Stimulated activated CD4-positive, alpha-beta T cell treated with anti-CD3 and anti-CD28 coated beads, TNF-alpha, amount 100 ng/mL, for 24 hours (primary cell): ENCODE measurements at regions not wholly inside any gene's neighbourhood (a gene's known extent, or its start where the extent isn't known, plus 50 kb on each side); places are given as distances from the start of the nearest gene placed in this dataset.
"Not testable (repeated sequence)": the region's sequence is repeated elsewhere in the genome, so short reads cannot be mapped to it uniquely, and the experiment has no call there.

Experiments used
- DNase-seq, 3 experiments: peaks; one replicate each; pipeline ENCODE4 v3.0.0-alpha.2; 2020; ENCODE audit warnings: low read depth in 3 of 3

DNA sequence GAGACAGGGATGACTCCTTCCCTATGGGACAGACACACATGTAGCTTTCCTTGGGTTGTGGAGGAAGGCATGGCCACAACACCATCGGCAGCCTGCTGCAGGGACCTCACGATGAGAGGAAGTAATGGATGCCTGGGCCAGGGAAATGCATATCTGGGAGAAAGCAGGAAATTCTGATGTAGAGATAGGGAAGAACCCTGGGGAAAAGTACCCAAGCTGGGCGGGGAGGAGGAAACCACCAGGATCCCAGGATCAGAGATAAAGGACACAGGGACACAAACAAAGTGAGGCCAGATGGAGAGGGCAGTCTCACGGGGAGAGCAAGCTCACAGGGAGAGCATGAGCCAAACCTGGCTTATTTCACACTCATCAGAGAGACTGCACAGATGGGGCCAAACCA is 294.7 kb upstream of the TEKT4 start:
- DNase-seq = not testable (repeated sequence)

DNA sequence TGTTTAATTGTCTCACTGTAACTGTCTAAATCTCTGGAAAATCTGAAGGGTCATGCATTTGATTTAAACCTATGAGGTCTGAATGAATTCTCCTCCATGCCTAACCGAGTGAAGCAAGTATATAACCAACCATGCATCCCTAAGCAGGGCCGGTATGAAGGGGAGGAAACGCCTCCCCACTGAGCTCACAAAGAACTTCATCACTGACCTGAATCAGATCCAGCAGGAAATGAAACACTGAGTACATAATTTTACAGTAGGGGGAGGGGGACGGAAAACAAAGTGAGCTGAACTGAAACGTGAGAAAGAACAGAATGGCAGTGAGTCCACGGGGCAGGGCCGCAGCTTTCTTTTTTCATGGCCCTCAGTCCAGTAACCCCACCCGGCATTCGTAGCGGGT is 294.1 kb upstream of the TEKT4 start:
- DNase-seq = not testable (repeated sequence)

DNA sequence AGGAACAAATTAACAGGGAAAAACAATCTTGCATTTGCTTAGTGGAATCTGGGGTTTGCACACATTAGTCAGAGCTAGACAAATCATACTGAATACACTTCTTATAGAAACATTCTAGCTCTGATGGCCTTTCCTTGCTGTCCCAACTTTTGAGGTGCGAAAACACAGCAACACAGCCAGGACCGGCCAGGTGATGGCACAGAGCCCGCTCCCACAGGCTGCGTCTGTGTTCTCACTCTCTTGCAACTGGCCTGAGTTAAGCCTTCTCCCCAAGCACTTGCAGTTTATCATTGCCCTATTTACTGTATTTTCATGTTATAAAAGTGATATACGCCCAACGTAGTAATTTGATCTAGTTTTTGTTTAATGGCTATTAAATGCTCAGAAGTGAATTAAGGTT is 292.0 kb upstream of the TEKT4 start:
- not testable (repeated sequence) for DNase-seq

DNA sequence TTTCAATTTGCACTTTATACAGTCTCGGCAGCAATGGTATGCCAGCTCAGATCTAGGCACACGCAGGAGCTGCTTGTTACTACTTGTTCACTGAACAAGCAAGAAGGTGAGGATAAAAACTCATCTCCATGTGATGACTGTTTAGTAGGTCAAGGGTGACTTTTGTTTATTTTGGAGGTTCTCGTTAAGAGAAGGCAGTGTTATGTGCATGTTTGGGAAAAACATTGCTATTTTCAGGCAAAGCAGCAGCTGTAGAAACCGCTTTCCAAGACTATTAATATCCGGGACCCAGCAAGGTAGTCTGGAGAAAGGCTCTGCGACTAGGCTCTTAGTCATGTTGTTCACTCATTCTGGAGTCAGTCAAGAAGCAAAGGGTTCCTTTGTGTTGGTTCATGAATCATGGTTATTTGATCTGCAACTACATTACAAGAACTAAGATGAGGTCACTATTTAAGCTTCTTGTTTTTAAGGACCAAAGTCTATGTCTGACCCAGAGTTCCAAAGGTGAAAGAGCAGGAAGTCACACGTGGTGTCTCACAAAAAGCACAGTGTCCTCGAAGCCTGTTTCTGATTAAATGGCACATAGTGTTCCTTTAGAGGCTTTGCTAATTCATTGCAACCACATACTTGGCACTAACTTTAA is 288.0 kb upstream of the TEKT4 start:
- not testable (repeated sequence) for DNase-seq

DNA sequence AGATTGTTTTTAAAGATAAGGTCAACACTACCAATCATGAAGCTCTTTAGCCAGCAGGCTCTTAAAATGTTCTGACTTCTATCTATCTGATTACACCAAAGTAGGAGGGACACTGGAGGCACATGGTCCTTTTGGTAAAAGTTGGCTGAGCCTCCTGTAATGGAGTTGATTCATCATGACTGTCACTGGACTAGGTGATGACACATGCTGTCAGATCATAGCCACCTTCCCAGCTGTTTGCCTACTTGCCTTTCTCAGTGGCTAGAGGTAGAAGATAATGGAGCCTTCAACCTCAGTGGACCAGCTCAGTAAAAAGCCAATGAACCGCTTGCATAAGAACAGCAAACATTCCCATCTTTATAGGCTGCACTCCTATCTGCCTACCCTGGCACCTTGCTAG is 286.7 kb upstream of the TEKT4 start:
- DNase-seq = not testable (repeated sequence)

DNA sequence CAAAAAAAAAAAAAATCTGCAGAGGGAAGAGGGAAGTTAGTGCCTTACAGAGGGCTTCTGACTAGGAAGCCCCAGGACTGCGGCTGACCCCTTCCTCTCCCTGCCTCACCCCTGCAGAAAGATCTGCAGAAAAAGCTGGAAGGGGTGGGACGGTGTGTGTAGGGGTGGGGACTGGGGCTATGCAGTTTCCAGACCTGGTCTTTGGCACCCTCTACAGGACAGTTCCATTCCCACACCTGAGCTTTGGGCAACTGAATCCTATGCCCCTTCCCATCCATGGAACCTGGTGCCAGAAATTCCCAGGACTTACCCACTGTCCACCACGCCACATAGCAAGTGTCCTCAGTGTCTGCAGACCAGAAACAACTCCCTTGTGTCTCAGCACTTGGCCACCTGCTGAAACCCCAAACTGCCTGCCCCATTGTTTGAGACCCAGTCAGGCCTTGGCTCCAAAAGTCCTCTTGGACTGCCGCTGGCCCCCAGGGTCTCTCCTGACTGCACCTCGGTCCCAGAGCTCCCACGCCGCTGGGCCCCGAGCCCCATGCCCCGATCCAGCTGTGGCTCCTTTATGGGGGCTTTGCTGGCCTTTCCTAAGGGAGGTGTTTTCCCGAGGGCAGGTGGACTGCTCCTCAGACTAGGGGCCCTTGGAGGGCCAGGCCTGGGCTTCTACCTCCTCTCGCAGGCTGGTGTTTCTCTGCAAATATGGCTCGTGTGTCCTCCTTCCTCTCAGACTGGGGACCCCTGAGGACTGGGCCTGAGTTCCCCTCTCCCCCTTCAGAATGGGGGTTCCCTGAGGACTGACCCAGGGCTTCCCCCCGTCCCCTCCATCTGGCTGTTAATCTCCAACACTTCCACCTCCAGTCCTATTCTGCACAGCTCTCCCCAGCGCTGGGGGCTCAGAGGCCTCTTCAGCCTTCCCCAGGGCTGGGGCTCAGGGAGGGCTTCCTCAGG is 284.9 kb upstream of the TEKT4 start:
- DNase-seq = not testable (repeated sequence)

DNA sequence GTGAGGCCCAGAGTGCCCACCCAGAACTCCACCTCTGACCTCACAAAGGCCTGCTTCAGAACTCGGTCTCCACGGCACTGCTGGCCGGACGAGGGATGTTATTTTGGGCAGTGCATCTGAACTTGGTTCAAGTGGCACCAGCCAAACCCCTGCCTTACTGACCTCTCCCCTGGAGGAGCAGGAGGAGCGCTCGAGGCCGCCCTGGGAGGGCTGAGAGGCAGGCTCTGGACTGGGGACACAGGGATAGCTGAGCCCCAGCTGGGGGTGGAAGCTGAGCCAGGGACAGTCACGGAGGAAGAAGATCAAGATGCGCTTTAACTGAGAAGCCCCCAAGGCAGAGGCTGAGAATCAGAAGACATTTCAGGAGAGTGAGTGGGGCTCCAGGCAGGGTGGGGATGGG is 284.2 kb upstream of the TEKT4 start:
- not testable (repeated sequence) for DNase-seq

DNA sequence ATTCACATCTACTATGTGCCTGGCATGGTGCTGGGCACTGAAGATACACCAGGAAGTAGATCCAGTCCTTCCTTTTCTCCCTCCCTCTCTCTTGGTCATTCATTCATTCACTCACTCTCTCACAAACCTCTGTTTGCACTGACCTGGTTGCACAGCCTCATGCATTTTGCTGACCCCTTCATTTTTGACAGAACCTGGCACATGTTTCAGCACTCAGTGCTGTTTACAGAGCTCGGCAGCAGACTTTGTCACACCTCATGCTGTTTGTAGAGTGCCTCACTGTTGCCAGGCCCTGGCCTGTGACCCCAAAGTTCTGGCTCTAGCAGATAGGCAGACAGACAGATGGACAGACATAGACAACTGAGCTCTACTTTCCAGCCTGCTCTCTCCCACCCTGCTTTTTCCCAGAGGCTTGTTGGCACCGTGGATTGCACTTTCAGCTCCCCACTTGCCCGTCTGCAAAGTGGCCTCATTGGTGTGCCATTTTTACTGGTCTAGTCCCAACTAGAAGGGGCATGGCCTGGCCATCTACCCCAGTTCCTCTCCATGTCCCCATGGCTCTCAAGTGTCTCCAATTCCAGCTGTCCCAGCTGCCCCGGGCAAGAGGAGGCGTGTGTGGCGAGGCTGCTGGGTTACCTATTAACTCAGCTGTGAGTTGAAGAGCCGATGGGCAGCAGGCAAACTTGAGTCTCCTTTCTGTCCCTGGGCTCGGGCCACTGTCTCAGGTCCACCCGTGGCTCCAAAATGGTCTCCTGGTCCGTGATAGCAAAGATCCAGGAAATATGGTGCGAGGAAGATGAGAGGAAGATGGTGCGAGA is 277.0 kb upstream of the TEKT4 start:
- not testable (repeated sequence) for DNase-seq

DNA sequence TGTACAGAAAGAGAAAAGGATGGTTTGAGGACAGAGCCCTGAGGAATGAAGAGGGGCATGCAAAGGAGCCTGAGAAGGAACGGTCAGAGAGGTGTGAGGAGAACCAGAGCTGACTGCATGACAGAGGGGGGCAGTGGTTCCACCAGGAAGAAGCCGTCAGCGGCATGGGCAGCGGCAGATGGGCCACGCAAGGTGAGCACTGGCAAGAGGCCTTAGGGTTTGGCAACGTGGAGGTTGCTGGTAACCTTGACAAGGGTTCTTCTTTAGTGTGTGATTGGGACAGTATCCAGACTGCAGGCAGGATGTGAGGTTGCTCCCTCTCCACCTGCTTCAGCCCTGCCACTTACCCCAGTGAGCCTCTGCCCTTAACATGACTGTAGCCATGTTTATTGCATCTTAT is 275.3 kb upstream of the TEKT4 start:
- not testable (repeated sequence) for DNase-seq

DNA sequence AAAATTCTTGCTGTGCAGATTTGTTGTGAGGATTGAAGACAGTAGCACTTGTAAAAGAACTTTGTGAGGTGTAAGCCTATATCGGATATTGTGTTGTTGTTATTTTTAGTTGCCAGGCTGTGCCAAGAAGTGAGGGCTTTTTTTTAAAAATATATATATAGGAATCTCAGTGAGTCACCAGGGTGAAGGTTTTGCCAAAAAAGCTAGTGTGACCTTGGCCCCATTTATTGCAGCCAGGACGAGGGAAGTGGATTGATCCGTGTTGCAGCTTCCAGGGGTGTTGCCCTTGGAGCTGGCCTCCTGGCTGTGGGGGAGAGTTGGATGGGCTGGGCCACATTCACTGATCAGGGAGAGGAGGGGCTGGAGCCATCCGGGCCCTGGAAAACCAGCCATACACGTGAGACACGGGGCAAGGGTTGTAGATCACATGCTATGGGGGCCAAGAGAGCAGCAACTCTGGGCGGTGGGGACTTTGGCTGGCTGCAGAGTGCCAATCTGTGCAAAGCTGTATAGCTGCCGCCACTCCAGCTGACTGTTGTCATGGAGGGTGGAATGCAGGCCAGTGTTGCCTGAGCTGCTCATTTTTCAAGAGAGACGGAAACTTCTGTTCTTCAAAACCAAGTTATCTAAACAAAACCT is 273.0 kb upstream of the TEKT4 start:
- not testable (repeated sequence) for DNase-seq

- DNase-seq = not testable (repeated sequence)
These were observed 270.3 kb upstream of the TEKT4 start for GRCh38 chr2:94600929-94601328.

DNA sequence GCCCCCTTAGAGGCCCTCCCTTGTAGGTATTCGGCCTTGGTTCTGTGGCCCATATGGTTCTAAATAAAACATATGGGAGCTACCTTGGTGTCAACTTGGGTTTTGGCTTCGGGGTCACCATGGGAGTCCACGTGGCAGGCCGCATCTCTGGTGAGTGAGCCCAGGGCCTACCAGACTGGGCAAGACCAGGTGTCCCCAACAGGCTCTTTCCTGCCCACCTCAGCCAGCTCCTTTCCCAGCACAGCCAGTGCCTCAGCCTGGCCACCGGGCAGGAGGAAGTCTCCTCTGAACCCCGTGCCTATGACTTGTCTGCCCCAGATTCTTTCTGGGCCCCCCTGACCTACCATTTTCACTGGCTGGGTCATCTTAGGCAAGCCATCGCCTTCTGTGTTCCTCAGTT is 268.8 kb upstream of the TEKT4 start:
- no peak for DNase-seq

GRCh38 chr2:94622113-94622618 is 249.1 kb upstream of the TEKT4 start:
- no peak for DNase-seq

- not testable (repeated sequence) for DNase-seq
These were observed 242.3 kb upstream of the TEKT4 start for GRCh38 chr2:94628953-94629352.

GRCh38 chr2:94641397-94641796 is 229.8 kb upstream of the TEKT4 start:
- not testable (repeated sequence) for DNase-seq

DNA sequence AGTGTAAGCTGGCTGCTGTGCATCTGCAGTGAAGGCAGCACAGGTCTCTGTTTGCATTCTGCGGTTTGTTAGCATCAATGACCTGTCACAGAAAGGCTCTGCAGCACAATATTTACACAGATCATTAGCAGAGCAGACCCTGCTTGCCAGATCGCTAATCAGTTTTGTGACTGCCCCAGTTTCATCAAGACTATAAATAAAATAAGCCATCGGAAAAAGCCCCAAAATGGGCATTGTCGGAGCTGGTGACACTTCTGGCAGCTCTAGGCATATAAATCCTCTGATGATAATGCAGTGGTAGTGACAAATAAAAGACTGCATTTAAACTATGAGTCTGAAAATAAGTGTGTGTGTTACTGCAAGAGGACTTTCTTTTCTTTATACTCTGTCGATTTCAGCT is 219.1 kb upstream of the TEKT4 start:
- not testable (repeated sequence) for DNase-seq

- not testable (repeated sequence) for DNase-seq
These were observed 201.4 kb upstream of the TEKT4 start for GRCh38 chr2:94669858-94670257.

DNA sequence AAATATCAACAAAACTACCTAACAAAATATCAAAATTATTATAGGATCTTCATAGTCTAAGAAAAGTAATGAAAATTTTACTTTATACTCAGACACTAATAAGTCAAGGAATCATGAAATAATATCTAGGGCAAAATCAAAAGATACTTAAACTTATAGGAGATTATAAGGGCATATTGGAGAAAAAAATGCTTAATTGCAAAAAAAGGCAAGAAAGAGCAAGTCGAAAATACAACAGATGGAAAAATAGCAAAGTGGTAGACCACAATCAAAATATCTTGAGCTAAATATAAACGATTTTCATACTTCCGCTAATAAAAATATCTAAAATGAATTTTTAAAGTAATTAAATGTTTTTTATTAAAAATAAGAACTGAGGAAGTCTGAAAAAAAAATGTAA is 177.0 kb upstream of the TEKT4 start:
- DNase-seq = not testable (repeated sequence)

- not testable (repeated sequence) for DNase-seq
These were observed 162.2 kb upstream of the TEKT4 start for GRCh38 chr2:94708982-94709381.

DNA sequence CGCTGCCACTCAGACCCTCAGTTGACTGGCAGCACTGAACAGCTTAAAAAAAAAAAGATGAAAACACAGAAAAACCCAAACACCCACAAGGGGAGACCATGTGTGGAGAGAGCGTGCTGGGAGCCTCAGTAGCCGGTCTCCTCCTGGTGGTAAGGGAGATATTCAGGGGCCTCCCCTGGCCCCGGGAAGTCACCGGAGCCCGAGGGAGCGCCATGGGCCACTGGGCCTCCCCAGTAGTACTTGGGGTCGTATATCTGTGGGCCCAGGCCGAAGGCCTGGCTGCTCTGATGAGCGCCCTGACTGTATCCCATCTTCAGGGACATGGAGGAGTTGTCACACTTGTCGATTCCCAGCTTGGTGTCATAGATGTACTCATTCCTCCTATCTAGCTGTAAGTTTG is 145.7 kb upstream of the TEKT4 start:
- DNase-seq = no peak

GRCh38 chr2:94735536-94735935 is 135.7 kb upstream of the TEKT4 start:
- not testable (repeated sequence) for DNase-seq
